GF-D8 (cell line): ENCODE measurements at regions not wholly inside any gene's neighbourhood (a gene's known extent, or its start where the extent isn't known, plus 50 kb on each side); places are given as distances from the start of the nearest gene placed in this dataset.
"Not testable (repeated sequence)": the region's sequence is repeated elsewhere in the genome, so short reads cannot be mapped to it uniquely, and the experiment has no call there.

Experiments used
- DNase-seq: peaks from one replicate; lab custom pipeline; 2025; lab: John Stamatoyannopoulos, UW

DNA sequence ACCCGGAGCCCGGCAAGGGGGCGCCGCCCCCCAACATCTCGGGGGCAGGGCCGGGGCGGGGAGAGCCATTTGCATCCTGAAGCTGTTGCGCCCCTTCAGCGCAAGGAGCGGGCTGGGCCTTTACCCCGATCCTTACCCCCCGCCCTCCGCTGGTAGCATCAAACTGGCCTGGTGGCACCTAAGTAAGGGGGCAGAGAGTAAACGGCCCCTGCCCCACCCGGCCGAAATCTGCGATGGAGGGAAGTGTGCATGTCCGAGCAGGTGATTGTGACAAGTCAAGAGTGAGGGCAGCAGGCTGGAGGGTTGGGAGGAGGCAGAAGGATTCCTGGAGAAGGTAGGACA lies 101.2 kb downstream of the ESM1 start:
- no peak for DNase-seq

DNA sequence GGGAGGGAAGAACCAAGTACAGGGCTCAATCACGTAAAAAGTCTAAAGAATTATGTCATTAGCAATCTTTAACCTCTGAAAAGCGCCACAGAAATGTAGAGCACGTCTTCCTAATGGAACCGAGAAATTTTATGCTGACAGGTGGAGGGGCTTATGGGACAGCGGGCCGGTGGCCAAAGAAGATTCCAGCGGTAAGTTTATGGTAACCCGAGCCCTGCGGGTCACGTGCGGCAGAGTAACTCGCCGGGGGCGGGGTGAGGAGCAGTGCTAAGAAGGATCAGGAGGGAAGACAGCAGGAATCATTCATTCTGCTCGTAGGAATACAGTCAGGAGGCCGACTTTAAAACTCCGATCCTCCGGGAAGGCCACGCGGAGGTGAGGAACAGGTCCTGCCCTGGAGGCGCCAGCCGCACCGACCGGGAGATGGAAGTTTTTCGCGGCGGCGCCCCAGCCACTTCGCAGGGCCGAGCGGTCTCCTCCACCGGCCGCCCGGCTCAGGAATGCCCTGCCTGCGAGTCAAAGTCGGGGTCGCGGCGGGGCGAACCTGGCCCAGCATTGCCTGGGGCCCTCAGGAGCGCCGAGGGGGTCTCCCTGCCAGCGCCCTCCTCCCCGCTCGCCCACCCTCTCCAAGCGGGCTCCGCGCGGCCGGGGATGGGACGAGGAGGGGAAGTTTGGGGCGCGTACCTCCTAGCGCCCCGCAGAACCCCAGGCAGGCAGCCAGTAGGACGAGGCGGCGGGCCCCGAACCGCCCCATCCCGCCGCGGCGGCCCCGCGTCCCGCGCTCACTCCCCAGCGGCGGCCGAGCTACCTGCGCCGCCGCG lies 101.8 kb downstream of the ESM1 start:
- no peak for DNase-seq

DNA sequence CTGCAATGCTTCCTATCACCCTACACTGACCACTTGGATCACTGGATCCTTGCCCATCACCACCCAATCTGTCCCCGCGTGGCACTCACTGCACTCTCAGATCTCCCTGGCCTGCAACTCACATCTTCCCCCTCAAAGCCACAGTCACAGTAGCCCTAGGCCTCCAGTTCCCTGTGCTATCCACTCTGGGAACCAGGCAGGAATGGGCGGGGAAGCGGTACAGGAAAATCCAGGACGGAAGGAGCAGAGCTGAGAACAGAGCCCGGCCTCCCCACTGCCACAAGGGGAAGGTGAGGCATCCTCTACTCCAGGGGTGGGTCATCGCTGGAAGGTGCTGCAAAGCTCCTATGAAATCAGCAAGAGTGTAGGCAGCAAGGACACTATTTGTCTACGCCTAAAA lies 102.6 kb downstream of the ESM1 start:
- no peak for DNase-seq

DNA sequence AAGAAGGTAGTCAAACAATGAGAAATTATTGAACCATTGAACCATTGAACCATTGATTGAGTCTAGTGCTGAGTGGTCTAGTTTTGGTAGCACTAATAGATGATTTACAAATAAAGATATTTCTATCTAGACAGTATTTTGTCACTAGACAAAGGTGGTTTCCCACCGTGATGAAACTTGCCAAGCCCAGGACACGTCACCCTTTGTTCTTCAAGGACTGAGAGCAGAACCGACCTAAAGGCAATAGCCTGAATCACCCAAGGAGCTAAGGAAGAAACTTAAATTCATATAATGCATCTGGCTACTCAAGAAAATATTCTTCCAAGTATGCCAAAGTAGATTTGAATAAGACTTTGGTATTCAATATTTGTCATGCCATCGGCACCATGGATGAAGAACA lies 103.3 kb downstream of the ESM1 start:
- no peak for DNase-seq

DNA sequence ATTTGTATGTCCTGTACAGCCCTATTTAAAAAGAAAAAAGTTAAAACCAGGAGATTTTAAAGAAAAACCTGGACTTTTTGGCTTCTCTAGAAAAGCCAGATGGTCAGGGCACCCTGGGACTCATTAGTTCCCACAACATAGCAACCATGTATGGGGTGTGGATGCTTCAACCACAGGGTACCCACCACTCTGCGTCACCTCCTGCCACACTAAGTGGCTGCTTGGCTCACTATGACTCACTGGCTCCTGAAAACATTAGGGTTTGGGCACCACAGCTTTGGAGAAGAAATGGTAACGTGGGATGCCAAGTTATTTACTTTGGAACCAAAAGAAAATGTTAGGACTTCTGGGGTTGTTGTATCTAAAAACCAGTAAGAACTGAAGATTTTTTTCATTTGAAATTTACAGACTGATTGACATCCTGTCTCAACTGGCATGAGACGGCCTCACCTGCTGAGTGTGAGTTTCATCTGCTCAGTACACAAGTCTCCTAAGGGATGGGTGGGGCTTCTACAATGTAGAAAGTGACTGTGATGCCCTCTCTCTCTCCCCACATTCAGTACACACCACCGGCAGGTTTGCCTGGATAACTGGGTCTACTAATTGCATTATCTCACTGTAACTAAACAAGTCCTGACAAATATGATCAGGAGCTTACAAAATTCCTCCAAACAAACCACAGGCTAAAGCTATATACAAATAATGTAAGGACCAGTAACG lies 103.9 kb downstream of the ESM1 start:
- no peak for DNase-seq

DNA sequence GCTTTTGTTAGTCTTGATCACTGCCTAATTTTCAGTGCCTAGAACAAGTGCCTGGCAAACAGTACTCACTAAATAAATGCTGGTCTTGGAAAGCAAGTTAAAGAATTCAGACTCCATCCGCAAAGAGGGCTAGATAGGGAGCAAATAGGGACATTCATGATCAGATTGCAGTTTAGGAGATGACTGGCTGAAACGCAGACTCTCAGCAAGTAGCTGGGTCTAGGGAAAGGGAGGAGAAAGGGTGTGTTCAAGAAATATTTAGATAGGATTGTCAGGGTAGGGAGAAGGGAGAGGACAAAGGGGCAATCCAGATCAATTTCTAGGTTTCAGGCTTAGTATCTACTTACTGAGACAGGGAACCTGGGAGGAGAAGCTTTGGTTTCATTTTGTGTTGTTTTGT lies 108.4 kb downstream of the ESM1 start:
- no peak for DNase-seq

DNA sequence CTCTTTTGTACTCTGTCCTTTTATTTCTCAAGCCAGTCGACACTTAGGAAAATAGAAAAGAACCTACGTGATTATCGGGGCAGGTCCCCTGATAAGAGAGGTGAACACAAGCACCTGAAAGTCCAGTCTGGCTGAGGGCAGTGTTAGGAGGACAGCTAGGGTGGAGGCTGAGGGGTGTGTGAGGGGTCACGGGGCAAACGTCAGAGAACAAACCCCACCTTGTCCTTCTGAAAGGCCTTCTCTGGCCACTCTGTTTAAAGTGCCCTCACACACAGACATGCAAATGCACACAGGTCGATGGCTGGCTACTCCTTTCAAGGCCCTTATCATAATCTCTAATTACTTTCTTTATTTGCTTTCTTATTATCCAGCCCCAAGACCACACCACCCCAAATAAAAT lies 108.8 kb downstream of the ESM1 start:
- DNase-seq = no peak

DNA sequence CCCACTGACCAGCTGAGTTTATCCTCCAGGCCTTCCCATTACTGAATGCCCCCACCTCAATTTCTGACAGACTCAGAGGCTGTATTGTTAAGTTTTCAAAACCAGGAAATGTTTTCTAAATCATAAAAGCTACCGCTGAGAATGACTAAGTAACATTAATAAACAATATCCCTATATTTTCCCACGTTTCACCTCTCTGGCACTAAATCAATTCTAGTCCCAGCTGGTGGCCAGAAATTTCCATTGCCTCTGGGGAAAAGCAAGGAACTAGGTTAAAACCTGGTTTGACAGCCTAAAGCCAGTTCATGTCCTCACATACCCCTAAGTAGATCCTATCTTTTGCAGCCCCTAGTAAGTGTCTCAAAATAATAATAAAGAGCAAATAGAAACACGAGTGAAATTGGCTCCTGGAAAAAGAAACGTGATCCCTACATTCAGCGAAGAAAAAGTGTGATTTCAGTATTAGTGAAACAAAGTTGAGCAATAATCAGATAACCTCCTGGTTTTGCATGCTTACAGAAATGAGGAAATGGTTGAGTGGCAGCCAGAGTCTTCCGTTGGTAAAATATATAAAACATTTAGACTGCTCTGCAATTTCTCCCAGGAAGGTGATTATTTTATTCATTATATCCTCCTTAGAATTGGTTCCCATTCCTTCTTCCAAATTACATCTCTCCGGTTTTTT lies 110.9 kb downstream of the ESM1 start:
- peak; percentile 30 for DNase-seq

DNA sequence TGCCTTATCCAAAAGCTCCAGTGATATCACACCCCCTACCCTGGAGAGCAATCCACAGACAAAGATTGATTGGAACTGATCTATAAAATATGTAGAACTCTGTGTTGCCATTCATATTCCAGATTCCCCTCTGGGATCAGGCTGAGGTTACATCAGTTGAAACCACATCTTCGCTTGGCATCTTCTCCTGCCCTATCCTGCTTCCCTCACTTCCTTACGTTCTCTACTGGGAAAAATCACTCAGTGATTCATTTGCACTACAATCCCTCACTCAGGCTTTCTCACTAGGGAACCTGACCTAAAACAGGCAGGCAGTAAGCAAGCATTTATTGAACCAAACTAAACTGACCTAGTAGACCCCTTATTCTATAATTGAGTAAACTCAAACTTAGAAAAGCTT lies 111.7 kb downstream of the ESM1 start:
- DNase-seq = no peak

DNA sequence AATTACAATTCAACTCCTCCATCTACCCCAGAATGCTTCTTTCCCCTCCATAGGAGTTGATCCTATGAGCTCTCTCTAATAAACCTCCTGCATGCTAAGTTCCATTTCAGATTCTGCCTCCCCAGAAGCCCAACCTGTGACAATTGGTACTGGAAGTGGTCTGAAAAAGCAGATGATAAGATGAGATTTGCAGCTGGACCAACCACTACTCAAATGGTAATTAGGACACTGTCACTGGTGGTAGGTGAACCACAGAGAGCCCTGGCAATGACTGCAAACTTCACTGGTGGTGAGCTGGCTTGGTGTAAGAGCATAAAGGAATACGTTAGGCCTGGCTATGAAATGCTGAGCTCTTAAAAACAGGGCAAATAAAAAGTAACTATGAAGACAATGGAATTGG lies 112.6 kb downstream of the ESM1 start:
- no peak for DNase-seq

DNA sequence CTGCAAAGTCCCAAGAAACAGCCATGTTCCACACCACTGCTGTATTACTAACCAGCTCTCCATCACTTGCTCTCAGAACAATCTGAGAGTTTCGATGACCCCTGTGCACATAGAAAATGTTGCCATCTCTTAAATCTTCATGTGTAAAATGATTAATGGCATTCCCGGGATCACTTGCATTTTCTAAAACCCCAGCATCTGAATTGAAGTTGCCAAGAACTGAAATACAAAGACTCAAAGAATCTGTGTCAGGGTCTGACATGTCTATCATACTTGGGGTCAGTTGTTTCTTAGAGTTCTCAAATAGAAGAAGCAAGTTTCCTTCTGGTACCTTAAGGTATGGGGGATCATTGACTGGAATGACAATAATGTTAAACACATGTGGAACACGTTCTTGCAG lies 115.1 kb downstream of the ESM1 start:
- no peak for DNase-seq

DNA sequence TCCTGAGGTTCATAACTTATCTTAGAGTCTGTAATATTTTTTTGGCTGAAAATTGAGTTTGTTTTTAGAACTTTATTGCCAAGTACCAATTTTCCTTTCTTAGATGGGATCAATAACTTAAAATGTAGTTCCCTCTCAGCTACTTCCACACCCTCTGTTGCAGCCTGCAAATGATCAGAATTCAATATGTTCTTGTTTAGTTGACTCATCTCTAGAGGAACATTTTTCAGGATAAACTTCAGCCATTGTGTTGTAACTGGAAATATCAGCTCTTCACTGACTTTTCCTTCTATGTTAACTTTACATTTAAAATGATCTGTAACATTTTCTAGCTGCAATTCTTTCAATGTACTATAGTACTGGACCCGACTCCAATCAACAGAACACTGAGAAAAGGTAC lies 115.7 kb downstream of the ESM1 start:
- no peak for DNase-seq

DNA sequence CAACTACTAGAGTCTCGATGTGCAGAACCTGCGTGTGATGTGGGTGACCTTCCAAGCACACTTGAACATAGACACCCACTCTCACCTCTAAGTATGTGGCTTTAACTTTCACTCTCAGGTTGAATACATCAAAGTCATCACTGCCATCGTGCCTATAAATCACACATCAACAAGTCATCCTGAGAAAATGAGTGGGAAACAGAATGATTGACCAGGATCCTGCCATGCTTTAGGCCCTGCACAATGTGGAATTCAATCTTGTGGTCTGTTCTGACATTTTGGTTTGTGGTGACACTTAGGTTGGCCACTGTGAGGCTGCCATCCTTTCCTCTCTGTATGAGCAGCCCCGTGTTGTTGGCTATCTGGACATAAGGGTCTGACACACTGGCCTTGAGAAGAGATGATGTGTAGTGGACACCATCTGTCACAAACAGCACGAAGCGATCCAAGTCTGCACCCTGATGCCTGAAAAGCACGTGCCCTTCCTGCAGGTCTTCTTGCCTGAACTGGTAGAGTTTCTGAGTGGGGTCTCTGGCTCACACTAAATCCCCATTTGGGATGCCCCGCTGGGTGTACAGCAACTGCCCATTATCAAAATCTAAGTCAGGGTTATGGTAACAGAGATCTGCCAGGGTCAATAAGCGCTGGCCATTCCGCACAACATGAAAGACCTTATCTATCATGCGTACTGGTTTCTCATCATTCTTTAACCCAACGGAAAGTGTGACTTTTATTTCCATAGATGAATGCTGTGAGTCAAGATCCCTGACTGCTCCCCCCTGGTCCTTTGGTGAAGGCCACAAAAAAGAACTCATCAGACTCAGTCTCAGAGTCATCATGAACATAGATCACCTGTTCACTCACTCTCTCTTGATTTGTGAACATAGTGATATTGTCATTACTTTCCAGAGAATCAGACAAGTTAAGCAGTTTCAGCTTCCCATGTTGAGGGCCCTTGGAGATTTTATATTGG lies 116.6 kb downstream of the ESM1 start:
- DNase-seq = no peak

DNA sequence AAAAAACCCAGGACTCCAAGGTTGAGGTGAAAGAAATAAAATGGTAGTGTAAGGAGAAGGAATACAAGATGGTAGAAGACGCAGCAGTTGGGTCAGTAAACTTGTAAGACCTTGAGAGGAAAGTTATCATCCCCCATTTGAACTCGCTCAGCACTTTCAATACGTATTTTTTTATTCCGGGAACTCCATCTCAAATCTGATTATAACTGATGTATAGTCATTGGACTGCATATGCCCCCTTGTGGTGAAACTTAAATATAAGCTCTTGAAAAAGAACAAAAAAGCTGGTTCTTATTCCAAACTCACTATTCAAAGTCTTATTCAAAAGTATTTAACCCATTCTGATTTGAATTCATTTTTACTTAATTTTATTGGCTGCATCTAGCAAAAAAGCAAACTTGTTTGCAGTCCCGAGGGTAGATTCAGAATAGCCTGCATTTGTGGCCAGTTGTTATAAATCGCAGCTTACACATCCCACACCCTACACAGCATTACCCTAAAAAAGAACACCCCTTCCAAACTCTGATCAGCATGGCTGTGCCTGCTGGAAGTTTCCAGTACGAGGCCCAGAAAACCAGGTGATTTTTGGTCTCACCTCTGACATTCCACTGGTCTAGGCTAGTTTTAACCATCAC lies 118.0 kb downstream of the ESM1 start:
- DNase-seq = no peak

DNA sequence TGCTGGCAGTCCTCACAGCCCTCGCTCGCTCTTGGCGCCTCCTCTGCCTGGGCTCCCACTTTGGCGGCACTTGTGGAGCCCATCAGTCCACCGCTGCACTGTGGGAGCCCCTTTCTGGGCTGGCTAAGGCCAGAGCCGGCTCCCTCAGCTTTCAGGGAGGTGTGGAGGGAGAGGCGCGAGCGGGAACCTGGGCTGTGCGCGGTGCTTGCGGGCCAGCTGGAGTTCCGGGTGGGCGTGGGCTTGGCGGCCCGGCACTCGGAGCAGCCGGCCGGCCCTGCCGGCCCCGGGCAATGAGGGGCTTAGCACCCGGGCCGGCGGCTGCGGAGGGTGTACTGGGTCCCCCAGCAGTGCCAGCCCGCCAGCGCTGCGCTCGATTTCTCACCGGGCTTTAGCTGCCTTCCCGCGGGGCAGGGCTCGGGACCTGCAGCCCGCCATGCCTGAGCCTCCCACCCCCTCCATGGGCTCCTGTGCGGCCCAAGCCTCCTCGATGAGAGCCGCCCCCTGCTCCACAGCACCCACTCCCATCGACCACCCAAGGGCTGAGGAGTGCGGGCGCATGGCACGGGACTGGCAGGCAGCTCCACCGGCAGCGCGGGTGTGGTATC lies 120.4 kb downstream of the ESM1 start:
- not testable (repeated sequence) for DNase-seq

DNA sequence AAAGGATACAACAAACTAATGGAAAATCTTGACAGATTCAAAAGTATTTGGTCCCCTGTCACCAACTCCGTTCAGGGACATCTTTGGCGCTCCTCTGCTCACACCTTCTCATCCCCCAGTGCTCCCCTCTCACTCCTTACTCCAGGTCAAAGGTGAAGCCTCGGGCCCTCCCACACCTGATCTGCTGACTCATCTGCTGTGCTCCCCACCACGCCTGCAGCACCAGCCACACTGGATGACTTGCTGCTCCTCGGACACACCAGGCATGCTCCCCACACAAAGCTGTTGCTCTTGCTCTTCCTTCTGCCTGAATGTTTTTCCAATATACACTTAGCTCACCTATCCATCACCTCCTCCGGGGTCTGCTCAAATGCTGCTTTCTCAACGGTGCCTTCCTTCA lies 123.4 kb downstream of the ESM1 start:
- no peak for DNase-seq

DNA sequence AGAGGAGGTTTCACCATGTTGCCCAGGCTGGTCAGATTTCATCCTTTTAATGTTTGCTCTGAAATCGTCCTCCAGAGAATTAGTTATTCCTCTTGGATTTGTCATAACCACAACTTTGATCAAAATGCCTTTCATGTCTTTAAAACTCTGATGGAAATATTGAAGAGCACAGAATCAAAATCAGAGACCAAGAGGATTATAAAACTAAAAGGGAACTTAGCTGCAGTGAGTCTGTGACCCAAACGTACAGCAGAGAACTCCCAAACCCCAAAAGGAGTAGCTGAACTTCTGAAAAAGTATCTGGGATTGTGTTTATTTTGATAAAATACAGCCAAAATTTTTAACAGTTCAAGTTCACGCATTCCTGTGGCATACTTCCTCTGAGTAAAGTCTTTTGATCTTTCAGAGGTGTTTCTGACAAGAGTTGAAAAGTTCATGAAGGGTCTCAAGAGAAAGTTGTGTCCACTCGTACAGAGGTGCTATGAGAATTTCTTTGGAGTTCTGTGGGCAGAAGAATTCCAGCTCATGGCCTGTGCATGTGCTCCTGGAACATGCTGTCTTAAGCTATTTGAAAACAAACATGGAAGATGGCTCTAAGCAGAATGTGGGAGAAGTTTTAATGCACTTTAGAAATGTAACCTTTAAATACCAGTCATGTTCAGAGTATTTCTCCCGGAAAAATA lies 124.0 kb downstream of the ESM1 start:
- DNase-seq = no peak

DNA sequence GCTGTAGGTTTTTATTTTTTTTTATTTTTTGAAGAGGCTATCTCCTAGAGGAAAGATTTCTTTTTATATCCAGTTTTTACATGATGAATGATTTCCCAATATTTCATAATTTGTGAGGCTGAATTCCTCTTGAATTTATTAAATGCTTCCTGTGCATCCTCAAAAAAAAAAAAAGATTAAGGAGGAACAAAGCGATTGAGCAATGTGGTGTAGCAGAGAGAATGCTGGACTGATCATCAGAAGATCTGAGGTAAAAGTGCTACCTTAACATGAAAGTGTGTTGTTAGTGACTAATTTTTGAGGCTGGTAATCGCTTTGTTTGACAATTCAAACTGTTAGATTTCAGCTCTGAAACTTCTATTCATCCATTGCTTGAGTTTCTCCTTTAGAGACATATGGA lies 125.1 kb downstream of the ESM1 start:
- no peak for DNase-seq

DNA sequence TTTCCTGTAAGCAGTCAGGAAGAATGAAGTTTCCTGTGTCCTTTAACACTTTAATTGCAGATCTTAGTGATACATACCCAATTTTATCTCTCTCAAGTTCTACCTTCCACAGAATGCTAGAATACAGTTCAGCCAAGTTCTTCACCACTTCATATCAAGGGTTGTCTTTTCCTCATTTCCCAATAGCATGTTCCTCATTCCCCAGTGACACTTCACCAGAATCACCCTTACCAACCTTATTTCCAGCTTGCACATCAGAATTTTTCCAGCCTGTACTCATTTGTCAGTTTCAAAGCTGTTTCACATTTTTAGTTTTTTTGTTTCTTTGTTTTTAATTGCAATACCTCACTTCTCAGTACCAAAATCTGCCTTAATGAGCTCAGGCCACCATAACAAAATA lies 126.1 kb downstream of the ESM1 start:
- DNase-seq = no peak

DNA sequence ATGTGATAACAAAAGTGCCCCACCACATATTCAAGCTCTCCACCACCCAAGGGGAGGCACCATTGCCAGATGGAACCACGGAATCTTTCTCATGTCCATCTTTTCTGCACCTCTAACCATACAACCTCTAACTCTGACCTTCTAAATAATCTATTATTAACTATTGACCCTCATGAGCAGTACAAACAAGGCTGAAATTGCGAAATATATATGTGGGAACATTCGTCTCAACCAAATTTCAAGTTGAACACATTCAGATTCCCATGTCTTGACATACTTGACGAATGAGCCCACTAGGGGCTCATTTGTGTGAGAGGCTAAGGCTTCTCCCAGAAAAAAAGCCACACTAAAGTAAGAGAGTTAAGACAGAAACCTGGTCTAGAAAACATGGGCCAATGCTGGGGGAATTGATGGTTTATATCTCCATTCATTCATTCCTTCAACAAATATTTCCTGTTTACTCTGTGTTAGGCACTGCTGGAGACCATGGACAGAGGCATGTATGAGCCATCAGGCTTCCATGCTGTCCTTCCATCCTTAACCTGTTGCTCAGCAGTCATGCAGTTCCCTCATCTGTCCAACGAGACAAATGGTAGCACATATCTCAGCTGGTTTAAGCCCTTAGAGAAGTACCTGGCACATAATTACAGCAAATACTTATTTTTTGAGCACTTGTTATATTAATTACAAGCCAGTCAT lies 130.4 kb downstream of the ESM1 start:
- DNase-seq = no peak
